ENCODE measurements at regions not wholly inside any gene's neighbourhood (a gene's known extent, or its start where the extent isn't known, plus 50 kb on each side); places are given as distances from the start of the nearest gene placed in this dataset.
"Not testable (repeated sequence)": the region's sequence is repeated elsewhere in the genome, so short reads cannot be mapped to it uniquely, and the experiment has no call there.

DNA sequence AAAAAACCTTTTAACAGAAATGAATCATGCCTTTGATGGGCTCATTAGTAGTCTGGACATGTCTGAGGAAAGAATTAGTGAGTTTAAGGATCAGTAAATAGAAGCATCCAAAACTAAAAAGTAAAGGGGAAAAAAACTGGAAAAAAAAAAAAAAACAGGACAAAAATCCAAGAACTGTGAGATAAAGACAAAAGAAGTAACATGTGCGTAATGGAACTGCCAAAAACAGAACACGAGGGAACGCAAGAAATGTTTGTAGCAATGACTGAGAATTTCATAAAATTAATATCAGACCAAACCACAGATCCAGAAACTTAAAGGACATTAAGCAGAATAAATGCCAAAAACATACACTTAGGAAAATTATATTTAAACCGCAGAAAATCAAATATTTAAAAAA, 77.4 kb downstream of the MS4A13 start:
- no peak for DNase-seq

DNA sequence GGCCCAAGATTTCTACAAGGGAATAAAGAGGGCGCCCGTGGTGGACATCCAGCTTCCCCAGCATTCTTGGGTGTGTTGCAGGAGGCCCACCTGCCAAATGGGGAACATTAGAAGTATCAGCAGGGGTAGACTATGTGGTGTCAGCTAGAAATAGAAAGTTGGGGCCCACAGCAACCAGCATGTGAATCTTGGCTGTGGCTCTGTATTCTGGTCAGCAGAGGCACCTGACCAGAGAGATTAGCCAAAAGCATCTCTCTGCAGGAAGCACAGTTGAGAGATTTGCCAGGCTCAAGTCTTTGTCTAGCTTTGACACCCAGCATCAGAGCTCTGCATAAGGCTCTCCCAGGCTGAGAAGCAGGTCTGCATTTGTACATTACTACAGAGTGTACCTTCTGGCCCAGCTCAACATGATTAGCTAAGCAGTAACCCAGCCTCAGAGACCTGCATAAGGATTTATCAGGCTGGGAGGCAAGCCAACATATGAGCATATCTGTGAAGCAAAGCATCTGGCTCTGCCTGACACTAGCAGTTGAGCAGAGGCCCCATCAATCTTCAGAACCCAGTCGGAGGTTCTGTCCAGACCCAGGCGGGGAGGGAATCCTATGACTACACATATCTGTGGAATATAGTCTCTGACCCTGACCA, 79.9 kb downstream of the MS4A13 start:
- peak; percentile 40 for DNase-seq

DNA sequence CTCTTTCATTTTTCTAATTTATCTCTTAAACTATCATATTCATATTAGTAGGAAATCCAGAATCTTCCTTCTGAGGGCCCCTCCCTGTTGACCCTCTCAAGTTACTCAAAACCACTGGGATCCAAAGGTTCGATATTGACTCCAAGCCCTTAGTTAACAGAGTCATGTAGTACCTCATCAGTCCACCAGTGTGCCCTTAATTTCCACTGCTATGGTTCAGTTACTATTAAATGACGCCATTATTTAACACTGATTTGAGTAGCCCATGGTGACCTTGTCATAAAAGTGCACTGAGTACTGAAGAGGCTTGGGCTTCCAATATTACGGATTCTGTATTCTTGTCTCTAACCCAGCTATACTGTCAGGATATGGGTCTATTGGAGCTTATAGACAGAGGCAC, 91.9 kb upstream of the MS4A8 start:
- DNase-seq, result no peak

DNA sequence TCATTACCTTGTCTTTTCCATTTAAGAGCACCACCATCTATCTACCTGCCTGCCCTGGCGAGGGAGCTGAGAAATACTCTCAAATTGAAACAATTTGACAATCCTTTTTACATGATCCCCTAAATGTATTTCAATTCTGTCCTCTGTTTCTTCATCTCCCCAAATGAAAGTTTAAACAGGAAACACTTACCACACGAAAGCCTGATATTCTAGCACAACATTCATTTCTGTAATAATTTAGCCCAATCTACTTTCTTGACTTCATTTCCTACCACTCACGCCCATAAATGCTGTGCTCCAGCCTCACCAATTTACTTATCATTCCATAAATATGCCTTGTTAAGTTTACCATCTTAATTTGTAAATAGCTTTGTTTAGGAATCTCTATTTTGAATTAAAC, 89.8 kb upstream of the MS4A8 start:
- no peak for DNase-seq

DNA sequence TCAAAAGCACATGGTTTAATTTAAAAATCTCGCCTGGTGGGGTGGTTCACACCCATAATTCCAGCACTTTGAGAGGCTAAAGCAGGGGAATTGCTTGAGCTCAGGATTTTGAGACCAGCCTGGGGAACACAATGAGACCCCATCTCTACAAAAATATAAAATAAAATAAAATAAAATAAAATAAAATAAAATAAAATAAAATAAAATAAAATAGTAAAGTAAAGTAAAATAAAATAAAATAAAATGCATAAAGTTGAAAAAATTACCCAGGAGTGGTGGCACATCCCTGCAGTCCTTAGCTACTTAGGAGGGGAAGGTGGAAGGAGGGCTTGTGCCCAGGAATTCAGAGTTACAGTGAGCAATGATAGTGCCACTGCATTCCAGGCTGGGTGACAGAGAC, 88.7 kb upstream of the MS4A8 start:
- DNase-seq, result no peak

DNA sequence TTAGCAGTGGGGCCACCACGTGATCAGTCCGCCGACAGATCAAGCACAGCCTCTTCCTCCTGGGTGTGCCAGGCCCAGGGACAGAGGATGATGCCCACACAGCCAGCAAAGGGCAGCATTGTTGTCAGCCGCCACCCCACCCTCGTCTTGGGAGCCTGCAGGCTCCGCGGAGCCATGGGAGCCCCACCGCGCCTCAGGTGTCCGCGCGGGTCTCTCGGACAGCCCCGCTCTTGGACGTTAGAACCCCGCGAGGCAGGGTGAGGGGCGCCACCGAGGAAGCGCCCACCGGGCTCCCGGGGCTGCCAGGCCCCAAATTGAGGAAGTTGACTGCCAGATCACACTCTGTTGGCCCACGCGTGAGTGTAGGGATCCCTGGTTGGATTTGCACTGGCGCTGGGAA, 83.9 kb upstream of the MS4A8 start:
- DNase-seq, result no peak

DNA sequence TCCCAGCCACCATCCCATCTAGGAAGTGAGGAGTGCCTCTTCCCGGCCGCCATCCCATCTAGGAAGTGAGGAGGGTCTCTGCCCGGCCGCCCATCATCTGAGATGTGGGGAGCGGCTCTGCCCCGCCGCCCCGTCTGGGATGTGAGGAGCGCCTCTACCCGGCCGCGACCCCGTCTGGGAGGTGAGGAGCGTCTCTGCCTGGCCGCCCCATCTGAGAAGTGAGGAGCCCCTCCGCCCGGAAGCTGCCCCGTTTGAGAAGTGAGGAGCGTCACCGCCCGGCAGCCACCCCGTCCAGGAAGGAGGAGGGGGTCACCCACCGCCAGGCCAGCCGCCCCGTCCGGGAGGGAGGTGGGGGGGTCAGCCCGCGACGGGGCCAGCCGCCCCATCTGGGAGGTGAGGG, 77.5 kb upstream of the MS4A8 start:
- not testable (repeated sequence) for DNase-seq

DNA sequence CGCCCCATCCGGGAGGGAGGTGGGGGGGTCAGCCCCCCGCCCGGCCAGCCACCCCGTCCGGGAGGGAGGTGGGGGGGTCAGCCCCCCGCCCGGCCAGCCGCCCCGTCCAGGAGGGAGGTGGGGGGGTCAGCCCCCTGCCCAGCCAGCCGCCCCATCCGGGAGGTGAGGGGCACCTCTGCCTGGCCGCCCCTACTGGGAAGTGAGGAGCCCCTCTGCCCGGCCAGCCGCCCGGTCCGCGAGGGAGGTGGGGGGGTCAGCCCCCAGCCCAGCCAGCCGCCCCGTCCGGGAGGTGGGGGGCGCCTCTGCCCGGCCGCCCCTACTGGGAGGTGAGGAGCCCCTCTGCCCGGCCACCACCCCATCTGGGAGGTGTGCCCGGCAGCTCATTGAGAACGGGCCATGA, 76.6 kb upstream of the MS4A8 start:
- not testable (repeated sequence) for DNase-seq

DNA sequence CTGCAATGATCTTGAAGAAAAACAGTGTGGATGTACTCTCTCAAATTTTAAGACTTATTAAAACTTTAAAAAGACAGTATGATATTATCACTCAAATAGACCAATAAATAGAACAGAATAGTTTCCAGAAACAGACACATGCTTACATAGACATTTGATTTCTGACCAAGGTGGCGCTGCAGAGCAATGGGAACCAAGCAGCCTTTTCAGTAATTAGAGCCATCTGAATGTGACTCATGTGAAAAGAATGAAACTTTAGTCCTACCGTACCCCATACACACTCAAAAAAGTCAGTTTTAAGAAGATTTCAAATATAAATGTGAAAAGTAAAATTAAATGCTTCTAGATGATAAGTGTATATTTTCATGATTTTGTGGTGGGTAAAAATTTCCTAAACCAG, 74.2 kb upstream of the MS4A8 start:
- peak; percentile 6 for DNase-seq

DNA sequence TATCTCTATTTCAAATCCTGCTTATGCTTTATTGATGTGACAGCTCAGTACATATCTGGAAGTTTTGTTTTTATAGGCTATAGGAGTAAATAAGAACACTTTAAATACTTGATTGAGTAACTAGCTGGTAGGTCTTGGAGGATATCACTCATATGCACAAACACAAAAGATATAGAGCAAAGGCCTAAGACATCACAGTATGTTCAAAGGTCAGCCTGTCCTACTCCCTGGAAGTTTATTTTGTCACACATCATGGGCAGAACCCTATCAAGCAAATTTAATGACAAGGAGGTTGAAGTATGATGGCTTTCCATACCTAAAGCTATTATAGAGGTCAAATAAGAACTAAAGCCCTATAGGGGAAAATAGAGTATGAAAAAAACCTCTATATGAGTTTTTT, 70.0 kb upstream of the MS4A8 start:
- no peak for DNase-seq

DNA sequence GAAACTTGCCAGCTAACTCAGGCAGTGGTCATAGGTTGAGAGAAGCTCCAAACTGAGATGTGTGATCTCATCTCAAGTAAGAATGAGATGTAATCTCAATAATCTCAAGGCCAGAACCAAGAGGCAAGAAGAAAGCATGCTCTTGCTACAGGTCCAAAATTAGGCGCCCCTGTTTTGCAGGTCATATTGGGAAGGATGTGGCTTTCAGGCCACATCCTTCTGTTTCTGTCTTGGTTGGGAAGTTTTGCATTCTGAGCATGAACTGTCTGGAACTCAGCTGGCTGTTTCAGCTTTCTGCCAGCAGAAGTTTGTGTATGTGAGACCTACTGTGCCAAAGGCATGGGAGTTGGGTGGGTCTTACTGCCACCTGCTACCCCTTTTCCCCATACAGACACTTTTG, 67.5 kb upstream of the MS4A8 start:
- DNase-seq, result no peak

DNA sequence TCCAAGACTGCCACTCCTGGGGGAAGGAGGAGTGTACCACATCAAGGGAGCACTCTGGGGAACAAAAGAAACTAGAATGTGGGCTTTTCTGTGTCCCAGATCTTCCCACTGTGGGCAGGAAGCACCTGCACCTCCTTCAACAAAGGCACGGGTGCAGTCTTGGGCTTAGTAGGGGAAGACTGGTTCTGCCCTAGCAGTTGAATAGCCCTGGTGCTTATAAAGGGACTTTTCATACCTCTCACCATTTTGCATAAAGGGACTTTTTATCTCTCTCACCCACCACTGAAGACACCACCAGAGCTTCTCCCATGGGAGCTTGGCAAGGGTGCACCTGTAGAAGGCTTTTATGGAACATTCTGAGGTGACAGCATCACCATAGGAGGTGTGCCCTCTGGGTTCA, 65.8 kb upstream of the MS4A8 start:
- no peak for DNase-seq

DNA sequence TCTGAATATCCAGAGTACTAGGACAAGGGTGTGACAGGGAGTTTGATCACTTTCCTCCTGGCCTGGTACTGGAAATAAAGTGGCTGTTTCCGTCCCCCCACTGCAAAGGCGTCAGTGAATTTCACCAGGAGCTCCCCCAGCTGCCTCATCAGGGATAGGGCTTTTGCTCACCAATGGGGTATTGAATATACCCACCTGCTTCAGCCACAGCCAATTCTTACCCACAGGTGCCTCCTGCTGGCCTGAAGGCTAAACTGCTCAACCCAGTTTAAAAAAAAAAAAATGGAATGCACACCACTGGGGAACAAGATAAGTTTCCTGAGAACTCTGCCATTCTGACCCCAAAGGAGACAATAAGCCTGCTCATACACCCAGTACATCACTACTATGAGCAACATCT, 65.3 kb upstream of the MS4A8 start:
- DNase-seq, result no peak

DNA sequence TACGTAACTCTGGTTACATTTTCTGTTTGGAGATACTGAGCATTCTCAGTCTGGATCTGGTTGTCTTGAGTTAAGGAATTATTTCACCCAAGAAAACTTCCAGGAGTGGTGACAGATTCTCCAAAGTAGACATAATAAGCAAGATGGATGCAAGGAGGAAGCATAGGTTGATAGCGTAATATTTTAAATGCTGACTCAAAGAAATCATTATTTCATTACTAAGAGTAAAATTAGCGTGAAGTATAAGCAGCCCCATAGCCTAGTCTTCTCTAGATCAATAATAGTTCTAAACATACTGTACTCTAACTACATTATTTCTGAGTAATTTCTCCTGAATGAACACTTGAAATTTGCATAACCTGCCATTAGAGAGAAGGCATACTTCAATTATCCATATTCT, 57.5 kb upstream of the MS4A8 start:
- DNase-seq, result no peak

DNA sequence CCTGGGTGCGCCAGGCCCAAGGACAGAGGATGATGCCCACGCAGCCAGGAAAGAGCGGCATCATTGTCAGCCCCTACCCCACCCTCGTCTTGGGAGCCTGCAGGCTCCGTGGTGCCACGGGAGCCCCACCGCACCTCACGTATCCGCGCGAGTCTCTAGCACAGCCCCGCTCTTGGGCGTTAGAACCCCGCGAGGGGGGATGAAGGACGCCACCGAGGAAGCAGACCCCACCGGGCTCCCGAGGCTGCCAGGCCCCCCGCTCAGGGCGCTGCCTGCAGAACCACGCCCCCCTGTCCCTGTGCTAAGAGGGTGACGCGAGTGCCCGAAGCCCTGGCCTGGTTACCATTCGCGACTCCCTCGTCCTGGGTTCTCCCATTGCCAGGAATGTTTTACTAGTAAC, 52.3 kb upstream of the MS4A8 start:
- DNase-seq, result no peak
